ENCODE measurements at regions not wholly inside any gene's neighbourhood (a gene's known extent, or its start where the extent isn't known, plus 50 kb on each side); places are given as distances from the start of the nearest gene placed in this dataset.

DNA sequence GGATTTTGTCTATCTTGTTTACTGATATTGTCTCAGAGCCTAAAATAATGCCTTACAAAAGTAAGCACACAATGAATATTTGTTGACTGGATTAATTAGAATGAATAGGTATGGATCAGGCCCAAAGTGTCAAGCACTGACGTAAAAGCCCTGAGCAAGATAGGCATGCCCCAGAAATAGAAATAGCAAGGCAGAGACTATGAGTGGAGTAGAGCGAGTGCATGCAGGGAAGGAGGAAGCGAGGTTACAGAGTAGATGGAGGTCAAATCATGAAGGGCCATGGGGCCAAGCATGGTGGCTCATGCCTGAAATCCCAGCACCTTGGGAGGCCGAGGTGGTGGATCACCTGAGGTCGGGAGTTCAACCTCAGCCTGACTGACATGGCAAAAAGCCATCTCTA lies 51.6 kb upstream of the SFTPD start:
- no peaks in the 10 kb centered on the region for H3K9me3 ChIP-seq (ENCODE audit: control insufficient read depth, low read length)
- no peaks in the 10 kb centered on the region for H3K79me2 ChIP-seq
- TF ChIP-seq, protein P1, sequence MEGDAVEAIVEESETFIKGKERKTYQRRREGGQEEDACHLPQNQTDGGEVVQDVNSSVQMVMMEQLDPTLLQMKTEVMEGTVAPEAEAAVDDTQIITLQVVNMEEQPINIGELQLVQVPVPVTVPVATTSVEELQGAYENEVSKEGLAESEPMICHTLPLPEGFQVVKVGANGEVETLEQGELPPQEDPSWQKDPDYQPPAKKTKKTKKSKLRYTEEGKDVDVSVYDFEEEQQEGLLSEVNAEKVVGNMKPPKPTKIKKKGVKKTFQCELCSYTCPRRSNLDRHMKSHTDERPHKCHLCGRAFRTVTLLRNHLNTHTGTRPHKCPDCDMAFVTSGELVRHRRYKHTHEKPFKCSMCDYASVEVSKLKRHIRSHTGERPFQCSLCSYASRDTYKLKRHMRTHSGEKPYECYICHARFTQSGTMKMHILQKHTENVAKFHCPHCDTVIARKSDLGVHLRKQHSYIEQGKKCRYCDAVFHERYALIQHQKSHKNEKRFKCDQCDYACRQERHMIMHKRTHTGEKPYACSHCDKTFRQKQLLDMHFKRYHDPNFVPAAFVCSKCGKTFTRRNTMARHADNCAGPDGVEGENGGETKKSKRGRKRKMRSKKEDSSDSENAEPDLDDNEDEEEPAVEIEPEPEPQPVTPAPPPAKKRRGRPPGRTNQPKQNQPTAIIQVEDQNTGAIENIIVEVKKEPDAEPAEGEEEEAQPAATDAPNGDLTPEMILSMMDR (IDR thresholded peaks at IDR 0.05): no peak
- H3K4me3 ChIP-seq (ENCODE audit: low read depth, low read length): no peak overlapping the region
- H3K27me3 ChIP-seq (ENCODE audit: control insufficient read depth, insufficient read depth, low read length): no peaks in the 10 kb centered on the region
- H3K36me3 ChIP-seq (ENCODE audit: control insufficient read depth, insufficient read depth, low read length): no peaks in the 10 kb centered on the region
- no peak overlapping the region for H3K9ac ChIP-seq
- no peak overlapping the region for H3K4me2 ChIP-seq (ENCODE audit: low read length)
- H3K27ac ChIP-seq: no peak overlapping the region
- H2AFZ ChIP-seq: no peak overlapping the region
- no peaks in the 10 kb centered on the region for H3K4me1 ChIP-seq

Measured in parathyroid adenoma (tissue), 2 donors.